ENCODE measurements at regions not wholly inside any gene's neighbourhood (a gene's known extent, or its start where the extent isn't known, plus 50 kb on each side); places are given as distances from the start of the nearest gene placed in this dataset.

DNA sequence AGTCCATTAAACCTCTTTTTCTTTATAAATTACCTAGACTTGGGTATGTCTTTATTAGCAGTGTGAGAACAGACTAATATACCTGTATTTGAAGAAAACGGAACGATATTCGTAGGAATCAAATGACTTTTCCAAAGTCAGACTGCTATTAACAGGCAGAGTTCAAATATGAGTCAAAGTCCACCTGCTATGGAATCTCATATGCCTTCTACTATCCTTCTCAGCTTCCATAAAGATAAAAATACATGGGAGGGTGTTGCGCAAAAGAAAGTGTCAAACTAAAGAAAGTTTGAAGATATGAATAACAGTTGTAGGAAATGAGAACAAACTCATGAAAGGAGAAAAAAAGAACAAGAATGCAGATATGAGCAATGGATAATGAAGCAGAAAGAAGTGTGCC, 704.6 kb downstream of the EFNB2 start:
- Mint-ChIP-seq H3K9me3 (peaks cover 3 to 14% (median 6%) of the 10 kb centered on the region in 7 donors), H3K27ac (no peak overlapping the region), H3K36me3 (no peaks in the 10 kb centered on the region), H3K4me1 (peaks cover 0 to 5% (median 0%) of the 10 kb centered on the region in 4 donors), H3K4me3 (no peak overlapping the region), H3K27me3 (no peaks in the 10 kb centered on the region)
- Histone ChIP-seq H3K4me3 (ENCODE audit: low read depth, low read length) (no peak overlapping the region), H3K27me3 (ENCODE audit: control insufficient read depth, insufficient read depth, low read length) (no peaks in the 10 kb centered on the region), H3K36me3 (ENCODE audit: control insufficient read depth, insufficient read depth, low read length) (no peaks in the 10 kb centered on the region), H3K27ac (ENCODE audit: insufficient read depth, low read length, poor library complexity, severe bottlenecking) (no peak overlapping the region), H3K4me1 (ENCODE audit: control insufficient read depth, insufficient read depth, low read length, poor library complexity, severe bottlenecking) (no peaks in the 10 kb centered on the region), H3K9me3 (ENCODE audit: control insufficient read depth in 2 of 2, low read length in 2 of 2) (no peaks in the 10 kb centered on the region)
- no peak for DNase-seq
- no peak for ATAC-seq (ENCODE audit: low read depth in 2 of 2)

DNA sequence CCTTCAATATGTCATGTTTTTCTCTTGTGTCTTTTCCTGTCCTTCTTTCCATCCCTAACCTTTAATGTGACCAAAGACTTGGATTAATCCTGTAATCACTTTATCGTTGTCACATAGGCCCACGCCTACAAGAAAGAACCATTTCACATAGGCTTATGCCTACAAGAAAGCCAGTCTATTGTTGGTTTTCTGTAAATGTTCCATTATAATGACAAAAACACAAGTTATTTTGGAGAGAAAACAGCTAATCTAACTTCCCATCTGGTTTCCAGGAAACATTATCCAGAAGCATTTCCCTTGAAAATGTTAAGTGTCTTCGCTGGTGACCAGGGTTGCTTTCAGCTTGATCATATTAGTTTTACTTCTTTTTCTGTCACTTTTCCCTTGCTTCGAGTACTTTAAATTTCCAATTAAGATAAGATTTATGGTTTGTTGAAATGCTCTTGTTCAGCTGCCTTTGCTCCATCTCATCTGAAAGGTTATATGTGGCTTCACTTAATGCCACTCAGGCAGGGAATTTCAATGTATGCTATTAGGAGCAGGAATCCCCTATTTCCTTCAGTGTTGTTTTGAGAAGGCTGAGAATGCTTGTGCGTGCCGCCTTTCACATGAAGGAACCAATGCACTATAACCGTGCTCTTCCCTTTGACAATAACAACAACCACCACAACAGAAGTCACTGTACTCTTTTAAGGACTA, 708.2 kb downstream of the EFNB2 start:
- no peak overlapping the region for H3K4me3 ChIP-seq (ENCODE audit: low read depth, low read length)
- H3K27ac ChIP-seq (ENCODE audit: insufficient read depth, low read length, poor library complexity, severe bottlenecking) = no peak overlapping the region
- Mint-ChIP-seq H3K4me1 (no peaks in the 10 kb centered on the region), H3K36me3 (no peaks in the 10 kb centered on the region), H3K27me3 (no peaks in the 10 kb centered on the region), H3K9me3 (peaks cover 0 to 14% (median 5%) of the 10 kb centered on the region in 7 donors), H3K4me3 (no peak overlapping the region), H3K27ac (no peak overlapping the region)
- ATAC-seq (ENCODE audit: low read depth in 2 of 2) = no peak
- no peaks in the 10 kb centered on the region for H3K9me3 ChIP-seq (ENCODE audit: control insufficient read depth in 2 of 2, low read length in 2 of 2)
- no peak for DNase-seq
- H3K27me3 ChIP-seq (ENCODE audit: control insufficient read depth, insufficient read depth, low read length) = no peaks in the 10 kb centered on the region
- no peaks in the 10 kb centered on the region for H3K4me1 ChIP-seq (ENCODE audit: control insufficient read depth, insufficient read depth, low read length, poor library complexity, severe bottlenecking)
- no peaks in the 10 kb centered on the region for H3K36me3 ChIP-seq (ENCODE audit: control insufficient read depth, insufficient read depth, low read length)

GRCh38 chr13:105825071-105825470, 710.4 kb downstream of the EFNB2 start:
- Histone ChIP-seq H3K27ac (ENCODE audit: insufficient read depth, low read length, poor library complexity, severe bottlenecking) (no peak overlapping the region), H3K4me3 (ENCODE audit: low read depth, low read length) (no peak overlapping the region), H3K27me3 (ENCODE audit: control insufficient read depth, insufficient read depth, low read length) (no peaks in the 10 kb centered on the region), H3K4me1 (ENCODE audit: control insufficient read depth, insufficient read depth, low read length, poor library complexity, severe bottlenecking) (no peaks in the 10 kb centered on the region), H3K36me3 (ENCODE audit: control insufficient read depth, insufficient read depth, low read length) (no peaks in the 10 kb centered on the region), H3K9me3 (ENCODE audit: control insufficient read depth in 2 of 2, low read length in 2 of 2) (no peaks in the 10 kb centered on the region)
- H3K27ac Mint-ChIP-seq = no peak overlapping the region
- no peak overlapping the region for H3K4me3 Mint-ChIP-seq
- H3K9me3 Mint-ChIP-seq = peaks cover 0 to 14% (median 4%) of the 10 kb centered on the region in 7 donors
- ATAC-seq (ENCODE audit: low read depth in 2 of 2) = no peak
- no peaks in the 10 kb centered on the region for H3K36me3 Mint-ChIP-seq
- no peaks in the 10 kb centered on the region for H3K27me3 Mint-ChIP-seq
- no peak for DNase-seq
- no peaks in the 10 kb centered on the region for H3K4me1 Mint-ChIP-seq

DNA sequence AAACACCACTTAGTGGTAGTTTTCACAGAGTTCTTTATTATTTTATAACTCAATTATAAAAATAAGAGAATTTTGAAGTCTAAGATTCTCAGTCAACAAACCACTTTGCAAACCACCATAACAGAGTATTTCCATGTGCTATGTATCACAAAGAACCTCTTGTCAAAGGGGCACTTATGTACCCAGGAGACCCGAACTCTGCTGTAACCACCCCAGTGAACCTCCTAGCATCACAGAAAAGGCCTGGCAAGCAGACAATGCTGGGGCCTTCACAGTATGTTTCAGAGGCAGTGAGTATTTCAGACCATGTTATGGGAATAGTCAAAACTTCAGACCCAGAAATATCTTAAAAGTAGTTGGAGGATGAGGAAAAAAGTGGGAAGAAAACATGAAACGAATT, 714.1 kb downstream of the EFNB2 start:
- Histone ChIP-seq H3K27me3 (ENCODE audit: control insufficient read depth, insufficient read depth, low read length) (no peaks in the 10 kb centered on the region), H3K9me3 (ENCODE audit: control insufficient read depth in 2 of 2, low read length in 2 of 2) (no peaks in the 10 kb centered on the region), H3K36me3 (ENCODE audit: control insufficient read depth, insufficient read depth, low read length) (no peaks in the 10 kb centered on the region), H3K27ac (ENCODE audit: insufficient read depth, low read length, poor library complexity, severe bottlenecking) (no peak overlapping the region), H3K4me1 (ENCODE audit: control insufficient read depth, insufficient read depth, low read length, poor library complexity, severe bottlenecking) (no peaks in the 10 kb centered on the region), H3K4me3 (ENCODE audit: low read depth, low read length) (no peak overlapping the region)
- Mint-ChIP-seq H3K27me3 (no peaks in the 10 kb centered on the region), H3K36me3 (no peaks in the 10 kb centered on the region), H3K4me3 (no peak overlapping the region), H3K9me3 (peaks cover 0 to 5% (median 0%) of the 10 kb centered on the region in 7 donors), H3K27ac (no peak overlapping the region), H3K4me1 (no peaks in the 10 kb centered on the region)
- ATAC-seq (ENCODE audit: low read depth in 2 of 2) (no peak), DNase-seq (no peak)

- Histone ChIP-seq H3K36me3 (ENCODE audit: control insufficient read depth, insufficient read depth, low read length) (no peaks in the 10 kb centered on the region), H3K27ac (ENCODE audit: insufficient read depth, low read length, poor library complexity, severe bottlenecking) (no peak overlapping the region), H3K9me3 (ENCODE audit: control insufficient read depth in 2 of 2, low read length in 2 of 2) (no peaks in the 10 kb centered on the region), H3K27me3 (ENCODE audit: control insufficient read depth, insufficient read depth, low read length) (no peaks in the 10 kb centered on the region), H3K4me3 (ENCODE audit: low read depth, low read length) (no peak overlapping the region), H3K4me1 (ENCODE audit: control insufficient read depth, insufficient read depth, low read length, poor library complexity, severe bottlenecking) (no peaks in the 10 kb centered on the region)
- Mint-ChIP-seq H3K27me3 (no peaks in the 10 kb centered on the region), H3K9me3 (peaks cover 0 to 5% (median 0%) of the 10 kb centered on the region in 7 donors), H3K4me3 (no peak overlapping the region), H3K4me1 (no peaks in the 10 kb centered on the region), H3K27ac (no peak overlapping the region), H3K36me3 (no peaks in the 10 kb centered on the region)
- DNase-seq (no peak), ATAC-seq (ENCODE audit: low read depth in 2 of 2) (no peak)
Measured at GRCh38 chr13:105820415-105820814, 715.0 kb downstream of the EFNB2 start.

- H3K36me3 ChIP-seq (ENCODE audit: control insufficient read depth, insufficient read depth, low read length) = no peaks in the 10 kb centered on the region
- no peak overlapping the region for H3K27ac ChIP-seq (ENCODE audit: insufficient read depth, low read length, poor library complexity, severe bottlenecking)
- no peak overlapping the region for H3K4me3 ChIP-seq (ENCODE audit: low read depth, low read length)
- no peak overlapping the region for H3K4me3 Mint-ChIP-seq
- H3K9me3 Mint-ChIP-seq = no peaks in the 10 kb centered on the region
- no peaks in the 10 kb centered on the region for H3K9me3 ChIP-seq (ENCODE audit: control insufficient read depth in 2 of 2, low read length in 2 of 2)
- H3K36me3 Mint-ChIP-seq = no peaks in the 10 kb centered on the region
- no peaks in the 10 kb centered on the region for H3K4me1 ChIP-seq (ENCODE audit: control insufficient read depth, insufficient read depth, low read length, poor library complexity, severe bottlenecking)
- no peak for DNase-seq
- no peak for ATAC-seq (ENCODE audit: low read depth in 2 of 2)
- no peaks in the 10 kb centered on the region for H3K4me1 Mint-ChIP-seq
- no peaks in the 10 kb centered on the region for H3K27me3 Mint-ChIP-seq
- H3K27me3 ChIP-seq (ENCODE audit: control insufficient read depth, insufficient read depth, low read length) = no peaks in the 10 kb centered on the region
- no peak overlapping the region for H3K27ac Mint-ChIP-seq
Measured at GRCh38 chr13:105817498-105817897, 718.0 kb downstream of the EFNB2 start.

- Histone ChIP-seq H3K4me1 (ENCODE audit: control insufficient read depth, insufficient read depth, low read length, poor library complexity, severe bottlenecking) (no peaks in the 10 kb centered on the region), H3K9me3 (ENCODE audit: control insufficient read depth in 2 of 2, low read length in 2 of 2) (no peaks in the 10 kb centered on the region), H3K4me3 (ENCODE audit: low read depth, low read length) (no peak overlapping the region), H3K27me3 (ENCODE audit: control insufficient read depth, insufficient read depth, low read length) (no peaks in the 10 kb centered on the region), H3K36me3 (ENCODE audit: control insufficient read depth, insufficient read depth, low read length) (no peaks in the 10 kb centered on the region), H3K27ac (ENCODE audit: insufficient read depth, low read length, poor library complexity, severe bottlenecking) (no peak overlapping the region)
- H3K27ac Mint-ChIP-seq = no peak overlapping the region
- no peaks in the 10 kb centered on the region for H3K9me3 Mint-ChIP-seq
- DNase-seq = no peak
- no peak overlapping the region for H3K4me3 Mint-ChIP-seq
- H3K27me3 Mint-ChIP-seq = no peaks in the 10 kb centered on the region
- H3K36me3 Mint-ChIP-seq = no peaks in the 10 kb centered on the region
- no peak for ATAC-seq (ENCODE audit: low read depth in 2 of 2)
- no peaks in the 10 kb centered on the region for H3K4me1 Mint-ChIP-seq
Measured at GRCh38 chr13:105816994-105817393, 718.5 kb downstream of the EFNB2 start.

DNA sequence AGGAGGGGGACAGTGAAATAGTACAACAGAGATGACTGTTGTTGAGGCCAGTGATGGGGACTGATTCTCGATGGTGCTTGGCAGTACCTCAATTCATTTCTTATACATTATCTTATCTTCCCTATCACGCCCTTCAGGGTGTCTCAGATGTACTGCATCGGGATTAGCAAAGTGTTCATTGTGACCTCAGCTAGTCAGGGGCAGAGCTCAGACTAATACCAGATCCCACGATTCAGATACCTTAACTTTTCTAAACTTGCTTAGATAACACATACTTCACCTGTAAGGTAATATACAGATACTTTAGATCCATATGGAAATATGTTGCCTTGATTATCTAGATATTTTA, 720.6 kb downstream of the EFNB2 start:
- peaks cover 0 to 1% (median 0%) of the 10 kb centered on the region in 7 donors for H3K9me3 Mint-ChIP-seq
- H3K27ac Mint-ChIP-seq = no peak overlapping the region
- no peaks in the 10 kb centered on the region for H3K4me1 ChIP-seq (ENCODE audit: control insufficient read depth, insufficient read depth, low read length, poor library complexity, severe bottlenecking)

More for the DNA sequence above, 720.6 kb downstream of the EFNB2 start:
- Mint-ChIP-seq H3K36me3 (no peaks in the 10 kb centered on the region), H3K4me1 (no peaks in the 10 kb centered on the region), H3K4me3 (no peak overlapping the region), H3K27me3 (no peaks in the 10 kb centered on the region)
- H3K27me3 ChIP-seq (ENCODE audit: control insufficient read depth, insufficient read depth, low read length) = no peaks in the 10 kb centered on the region
- no peak overlapping the region for H3K4me3 ChIP-seq (ENCODE audit: low read depth, low read length)
- H3K27ac ChIP-seq (ENCODE audit: insufficient read depth, low read length, poor library complexity, severe bottlenecking) = no peak overlapping the region
- H3K36me3 ChIP-seq (ENCODE audit: control insufficient read depth, insufficient read depth, low read length) = no peaks in the 10 kb centered on the region
- H3K9me3 ChIP-seq (ENCODE audit: control insufficient read depth in 2 of 2, low read length in 2 of 2) = no peaks in the 10 kb centered on the region
- no peak for ATAC-seq (ENCODE audit: low read depth in 2 of 2)
- no peak for DNase-seq

Data from CD4-positive, CD25-positive, alpha-beta regulatory T cell (primary cell).